ENCODE measurements at regions not wholly inside any gene's neighbourhood (a gene's known extent, or its start where the extent isn't known, plus 50 kb on each side); places are given as distances from the start of the nearest gene placed in this dataset.

GRCh38 chr1:168455764-168456163 is 88.0 kb downstream of the XCL2 start:
- Histone ChIP-seq H3K9me3 (ENCODE audit: insufficient read depth, low read depth, low read length) (peaks cover 9% of the 10 kb centered on the region), H3K27me3 (ENCODE audit: insufficient read depth, low read length) (no peaks in the 10 kb centered on the region), H3K36me3 (ENCODE audit: insufficient read depth, low read length) (no peaks in the 10 kb centered on the region), H3K27ac (ENCODE audit: low read depth, low read length) (no peak overlapping the region), H3K9ac (ENCODE audit: low read depth, low read length) (no peak overlapping the region), H3K4me3 (ENCODE audit: low read length) (no peak overlapping the region), H3K4me1 (ENCODE audit: insufficient read depth, low read length) (no peaks in the 10 kb centered on the region)
- 88% methylated on average over 2 of the region's 2 CpGs for WGBS

GRCh38 chr1:168454211-168454815 is 89.5 kb downstream of the XCL2 start:
- no peaks in the 10 kb centered on the region for H3K36me3 ChIP-seq (ENCODE audit: insufficient read depth, low read length)
- 100% methylated on average over 1 of the region's 1 CpG for WGBS
- no peaks in the 10 kb centered on the region for H3K27me3 ChIP-seq (ENCODE audit: insufficient read depth, low read length)
- H3K9me3 ChIP-seq (ENCODE audit: insufficient read depth, low read depth, low read length): peaks cover 9% of the 10 kb centered on the region
- H3K4me1 ChIP-seq (ENCODE audit: insufficient read depth, low read length): no peaks in the 10 kb centered on the region
- H3K4me3 ChIP-seq (ENCODE audit: low read length): no peak overlapping the region
- no peak overlapping the region for H3K9ac ChIP-seq (ENCODE audit: low read depth, low read length)
- H3K27ac ChIP-seq (ENCODE audit: low read depth, low read length): no peak overlapping the region

DNA sequence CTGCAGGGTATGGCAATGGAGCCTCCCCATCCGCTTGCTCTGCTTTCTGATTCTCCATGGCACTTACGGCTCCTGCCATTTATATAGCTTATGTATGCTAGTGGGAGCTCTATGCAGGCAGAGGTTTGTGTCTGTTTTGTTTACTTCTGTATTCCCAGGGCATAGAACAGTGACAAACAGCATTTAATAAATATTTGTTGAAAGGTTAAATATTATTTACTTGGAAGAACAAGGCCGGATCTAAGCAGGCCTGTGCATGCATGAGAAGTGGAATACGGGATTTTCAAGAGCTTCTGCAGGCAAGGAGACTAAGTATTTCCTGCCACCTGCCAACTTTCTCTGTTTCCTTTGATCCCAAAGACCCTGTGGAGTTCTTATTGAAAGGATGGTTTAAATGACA is 90.7 kb downstream of the XCL2 start:
- Histone ChIP-seq H3K27ac (ENCODE audit: low read depth, low read length) (no peak overlapping the region), H3K4me3 (ENCODE audit: low read length) (no peak overlapping the region), H3K9ac (ENCODE audit: low read depth, low read length) (no peak overlapping the region), H3K27me3 (ENCODE audit: insufficient read depth, low read length) (no peaks in the 10 kb centered on the region), H3K9me3 (ENCODE audit: insufficient read depth, low read depth, low read length) (peaks cover 9% of the 10 kb centered on the region), H3K4me1 (ENCODE audit: insufficient read depth, low read length) (no peaks in the 10 kb centered on the region), H3K36me3 (ENCODE audit: insufficient read depth, low read length) (no peaks in the 10 kb centered on the region)
- 94% methylated on average over 4 of the region's 4 CpGs for WGBS

GRCh38 chr1:168452329-168452728 is 91.5 kb downstream of the XCL2 start:
- H3K27me3 ChIP-seq (ENCODE audit: insufficient read depth, low read length): no peaks in the 10 kb centered on the region

GRCh38 chr1:168447871-168448270 is 95.9 kb downstream of the XCL2 start:
- H3K9ac ChIP-seq (ENCODE audit: low read depth, low read length): no peak overlapping the region
- 95% methylated on average over 1 of the region's 1 CpG for WGBS
- H3K27ac ChIP-seq (ENCODE audit: low read depth, low read length): no peak overlapping the region
- H3K9me3 ChIP-seq (ENCODE audit: insufficient read depth, low read depth, low read length): peaks cover 9% of the 10 kb centered on the region
- no peak overlapping the region for H3K4me3 ChIP-seq (ENCODE audit: low read length)
- H3K27me3 ChIP-seq (ENCODE audit: insufficient read depth, low read length): no peaks in the 10 kb centered on the region
- no peaks in the 10 kb centered on the region for H3K36me3 ChIP-seq (ENCODE audit: insufficient read depth, low read length)
- H3K4me1 ChIP-seq (ENCODE audit: insufficient read depth, low read length): no peaks in the 10 kb centered on the region

More at GRCh38 chr1:168452329-168452728, 91.5 kb downstream of the XCL2 start:
- H3K9ac ChIP-seq (ENCODE audit: low read depth, low read length): no peak overlapping the region
- no peak overlapping the region for H3K4me3 ChIP-seq (ENCODE audit: low read length)
- H3K27ac ChIP-seq (ENCODE audit: low read depth, low read length): no peak overlapping the region
- 60% methylated on average over 1 of the region's 1 CpG for WGBS
- peaks cover 9% of the 10 kb centered on the region for H3K9me3 ChIP-seq (ENCODE audit: insufficient read depth, low read depth, low read length)
- no peaks in the 10 kb centered on the region for H3K4me1 ChIP-seq (ENCODE audit: insufficient read depth, low read length)
- no peaks in the 10 kb centered on the region for H3K36me3 ChIP-seq (ENCODE audit: insufficient read depth, low read length)

- Histone ChIP-seq H3K4me1 (ENCODE audit: insufficient read depth, low read length) (no peaks in the 10 kb centered on the region), H3K36me3 (ENCODE audit: insufficient read depth, low read length) (no peaks in the 10 kb centered on the region), H3K9me3 (ENCODE audit: insufficient read depth, low read depth, low read length) (no peaks in the 10 kb centered on the region), H3K4me3 (ENCODE audit: low read length) (no peak overlapping the region), H3K9ac (ENCODE audit: low read depth, low read length) (no peak overlapping the region), H3K27me3 (ENCODE audit: insufficient read depth, low read length) (no peaks in the 10 kb centered on the region), H3K27ac (ENCODE audit: low read depth, low read length) (no peak overlapping the region)
- WGBS: 94% methylated on average over 5 of the region's 5 CpGs
Observed at GRCh38 chr1:168446081-168446480, 97.7 kb downstream of the XCL2 start.

DNA sequence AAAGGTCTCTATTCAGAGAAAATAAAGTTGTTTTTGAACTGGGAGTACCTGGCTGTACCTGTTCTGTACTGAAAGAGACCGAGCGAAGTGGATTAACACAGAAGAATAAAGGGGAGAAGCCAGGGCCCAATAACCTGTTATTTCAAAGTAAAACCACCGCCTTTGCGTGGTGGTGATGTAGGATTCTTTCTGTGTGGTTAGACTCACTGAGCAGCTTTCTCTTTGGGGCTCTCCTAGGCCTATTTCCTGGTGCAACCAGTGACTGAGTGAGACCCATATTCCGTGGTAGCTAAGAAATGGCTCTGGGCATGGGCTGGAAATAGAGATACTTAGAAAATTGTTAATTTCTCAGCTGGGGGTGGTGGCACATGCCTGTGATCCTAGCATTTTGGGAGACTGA is 99.9 kb downstream of the XCL2 start:
- Histone ChIP-seq H3K4me1 (ENCODE audit: insufficient read depth, low read length) (no peaks in the 10 kb centered on the region), H3K4me3 (ENCODE audit: low read length) (no peak overlapping the region), H3K27ac (ENCODE audit: low read depth, low read length) (no peak overlapping the region), H3K36me3 (ENCODE audit: insufficient read depth, low read length) (no peaks in the 10 kb centered on the region), H3K9me3 (ENCODE audit: insufficient read depth, low read depth, low read length) (no peaks in the 10 kb centered on the region), H3K27me3 (ENCODE audit: insufficient read depth, low read length) (no peaks in the 10 kb centered on the region), H3K9ac (ENCODE audit: low read depth, low read length) (no peak overlapping the region)
- WGBS: 86% methylated on average over 5 of the region's 5 CpGs

- no peak overlapping the region for H3K4me3 ChIP-seq (ENCODE audit: low read length)
- H3K27me3 ChIP-seq (ENCODE audit: insufficient read depth, low read length): no peaks in the 10 kb centered on the region
- H3K4me1 ChIP-seq (ENCODE audit: insufficient read depth, low read length): no peaks in the 10 kb centered on the region
- no peaks in the 10 kb centered on the region for H3K36me3 ChIP-seq (ENCODE audit: insufficient read depth, low read length)
- H3K27ac ChIP-seq (ENCODE audit: low read depth, low read length): no peak overlapping the region
- WGBS: 93% methylated on average over 3 of the region's 3 CpGs
- no peaks in the 10 kb centered on the region for H3K9me3 ChIP-seq (ENCODE audit: insufficient read depth, low read depth, low read length)
- no peak overlapping the region for H3K9ac ChIP-seq (ENCODE audit: low read depth, low read length)
Observed at GRCh38 chr1:168443356-168443755, 100.4 kb downstream of the XCL2 start.

GRCh38 chr1:168442931-168443330 is 100.9 kb downstream of the XCL2 start:
- H3K4me3 ChIP-seq (ENCODE audit: low read length): no peak overlapping the region
- H3K36me3 ChIP-seq (ENCODE audit: insufficient read depth, low read length): no peaks in the 10 kb centered on the region
- H3K4me1 ChIP-seq (ENCODE audit: insufficient read depth, low read length): no peaks in the 10 kb centered on the region
- H3K9ac ChIP-seq (ENCODE audit: low read depth, low read length): no peak overlapping the region
- 97% methylated on average over 2 of the region's 2 CpGs for whole genome bisulfite sequencing
- H3K9me3 ChIP-seq (ENCODE audit: insufficient read depth, low read depth, low read length): no peaks in the 10 kb centered on the region
- H3K27me3 ChIP-seq (ENCODE audit: insufficient read depth, low read length): no peaks in the 10 kb centered on the region
- no peak overlapping the region for H3K27ac ChIP-seq (ENCODE audit: low read depth, low read length)

DNA sequence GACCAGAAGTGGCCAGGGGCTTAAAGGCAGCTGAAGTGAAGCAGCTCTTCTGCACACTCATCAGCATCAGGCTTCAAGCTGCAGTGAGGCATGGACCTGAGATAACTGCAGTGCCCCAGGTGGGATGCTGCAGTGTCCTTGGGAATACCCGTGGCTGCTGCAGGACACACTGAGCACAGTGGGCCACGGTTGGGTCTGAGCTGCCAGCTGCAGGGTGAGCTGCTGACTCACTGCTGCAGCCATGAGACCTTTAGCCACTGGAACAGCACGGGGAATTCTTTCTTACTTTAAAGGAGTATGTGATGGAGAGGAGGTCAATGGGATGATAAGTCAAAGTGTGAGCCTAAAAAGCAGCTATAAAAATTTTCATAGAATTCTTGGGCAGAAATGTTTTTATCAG is 102.1 kb downstream of the XCL2 start:
- no peaks in the 10 kb centered on the region for H3K4me1 ChIP-seq (ENCODE audit: insufficient read depth, low read length)
- no peak overlapping the region for H3K27ac ChIP-seq (ENCODE audit: low read depth, low read length)
- H3K4me3 ChIP-seq (ENCODE audit: low read length): no peak overlapping the region
- 79% methylated on average over 3 of the region's 3 CpGs for WGBS
- no peaks in the 10 kb centered on the region for H3K27me3 ChIP-seq (ENCODE audit: insufficient read depth, low read length)
- no peak overlapping the region for H3K9ac ChIP-seq (ENCODE audit: low read depth, low read length)
- H3K36me3 ChIP-seq (ENCODE audit: insufficient read depth, low read length): no peaks in the 10 kb centered on the region
- no peaks in the 10 kb centered on the region for H3K9me3 ChIP-seq (ENCODE audit: insufficient read depth, low read depth, low read length)

DNA sequence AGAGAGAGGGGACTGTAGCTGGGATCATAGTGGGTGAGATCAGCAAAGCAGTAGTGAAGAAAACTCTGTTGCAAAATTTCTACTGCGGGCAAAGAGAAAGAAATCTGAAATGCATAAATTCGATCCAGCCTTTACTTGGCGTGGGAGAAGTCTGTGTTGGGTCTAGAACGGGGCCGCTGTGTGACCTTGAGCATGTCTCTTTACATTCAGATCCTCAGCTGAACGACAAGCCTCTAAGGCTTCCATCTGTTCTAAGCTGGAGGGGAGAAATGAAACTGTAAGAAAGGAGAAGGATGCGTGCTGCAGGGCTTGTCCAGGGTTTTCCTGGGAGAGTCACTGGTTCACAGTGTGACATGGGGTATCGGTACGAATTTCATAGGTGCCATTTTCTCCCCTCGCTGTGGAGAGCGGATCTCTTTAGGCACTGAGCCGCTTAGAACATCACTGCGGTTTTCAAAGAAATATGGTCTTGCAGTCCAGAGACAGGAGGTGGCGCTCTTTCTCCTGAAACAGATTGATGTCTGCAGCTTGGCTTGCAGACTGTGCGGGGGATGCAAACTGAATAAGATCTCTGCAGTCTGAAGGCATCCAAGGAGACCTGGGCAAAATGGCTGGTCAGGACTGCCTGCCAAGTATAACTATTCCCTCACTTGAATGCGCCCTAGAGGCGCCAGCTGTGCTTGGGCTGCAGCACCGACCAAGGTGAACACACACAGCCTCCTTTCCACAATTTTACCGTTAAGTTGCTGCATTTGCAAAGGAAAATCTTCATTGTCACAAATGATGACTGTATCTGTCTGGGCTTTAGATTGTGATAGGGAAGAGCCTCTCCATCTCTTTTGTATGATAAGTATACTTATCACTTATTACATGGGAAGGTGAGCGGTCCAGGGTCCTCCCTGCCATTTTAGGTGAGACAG is 104.1 kb downstream of the XCL2 start:
- H3K9ac ChIP-seq (ENCODE audit: low read depth, low read length): no peak overlapping the region
- no peaks in the 10 kb centered on the region for H3K4me1 ChIP-seq (ENCODE audit: insufficient read depth, low read length)
- H3K27me3 ChIP-seq (ENCODE audit: insufficient read depth, low read length): no peaks in the 10 kb centered on the region
- H3K36me3 ChIP-seq (ENCODE audit: insufficient read depth, low read length): no peaks in the 10 kb centered on the region
- WGBS: 47% methylated on average over 20 of the region's 20 CpGs
- no peaks in the 10 kb centered on the region for H3K9me3 ChIP-seq (ENCODE audit: insufficient read depth, low read depth, low read length)
- peak overlapping the region; percentile 7; the same call in 1 of the 2 replicates for H3K4me3 ChIP-seq (ENCODE audit: low read length)
- H3K27ac ChIP-seq (ENCODE audit: low read depth, low read length): no peak overlapping the region
